ENCODE measurements at regions not wholly inside any gene's neighbourhood (a gene's known extent, or its start where the extent isn't known, plus 50 kb on each side); places are given as distances from the start of the nearest gene placed in this dataset.

DNA sequence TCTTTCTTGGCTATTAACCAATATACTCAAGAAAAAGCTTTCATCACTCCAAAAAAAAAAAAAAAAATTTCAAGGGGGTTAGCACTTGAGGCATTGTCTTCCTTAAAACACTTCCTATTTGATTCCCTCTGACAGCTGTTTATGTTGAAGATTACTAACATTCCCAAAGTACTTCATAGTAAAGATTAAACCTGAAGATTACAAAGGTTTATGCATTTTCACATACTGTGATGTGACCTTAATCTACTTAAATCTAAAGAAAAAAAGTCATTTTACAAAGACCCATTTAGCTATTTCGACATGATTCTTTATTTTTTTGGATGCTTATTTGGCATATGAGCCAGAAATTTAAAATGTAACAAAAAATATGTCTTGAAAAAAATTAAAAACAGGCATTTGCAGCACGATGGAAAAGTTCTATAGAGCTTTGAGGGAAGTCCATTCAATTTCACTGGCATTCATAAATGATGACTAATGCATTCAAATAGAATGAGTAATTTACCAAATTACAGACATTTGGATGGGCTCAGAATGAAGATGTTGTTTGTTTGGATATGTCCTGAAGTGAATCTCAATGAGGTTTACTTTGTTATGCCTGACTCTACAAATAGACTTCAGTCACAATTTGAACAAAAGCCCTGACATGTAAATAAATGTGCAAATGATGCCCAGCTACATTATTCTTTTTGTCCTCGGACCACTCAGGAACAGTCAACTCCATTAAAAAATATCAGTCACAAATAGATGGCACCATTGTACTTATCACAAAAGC is 674.6 kb upstream of the MARCKS start:
- Mint-ChIP-seq H3K4me1 (ENCODE audit: unreplicated experiment) (peaks cover 4% of the 10 kb centered on the region), H3K27me3 (no peaks in the 10 kb centered on the region), H3K4me3 (no peak overlapping the region), H3K27ac (no peak overlapping the region), H3K36me3 (no peaks in the 10 kb centered on the region), H3K9me3 (peaks cover 6% of the 10 kb centered on the region)
- DNase-seq (ENCODE audit: extremely low spot score, unreplicated experiment) = no peak
- TF ChIP-seq, protein P1, sequence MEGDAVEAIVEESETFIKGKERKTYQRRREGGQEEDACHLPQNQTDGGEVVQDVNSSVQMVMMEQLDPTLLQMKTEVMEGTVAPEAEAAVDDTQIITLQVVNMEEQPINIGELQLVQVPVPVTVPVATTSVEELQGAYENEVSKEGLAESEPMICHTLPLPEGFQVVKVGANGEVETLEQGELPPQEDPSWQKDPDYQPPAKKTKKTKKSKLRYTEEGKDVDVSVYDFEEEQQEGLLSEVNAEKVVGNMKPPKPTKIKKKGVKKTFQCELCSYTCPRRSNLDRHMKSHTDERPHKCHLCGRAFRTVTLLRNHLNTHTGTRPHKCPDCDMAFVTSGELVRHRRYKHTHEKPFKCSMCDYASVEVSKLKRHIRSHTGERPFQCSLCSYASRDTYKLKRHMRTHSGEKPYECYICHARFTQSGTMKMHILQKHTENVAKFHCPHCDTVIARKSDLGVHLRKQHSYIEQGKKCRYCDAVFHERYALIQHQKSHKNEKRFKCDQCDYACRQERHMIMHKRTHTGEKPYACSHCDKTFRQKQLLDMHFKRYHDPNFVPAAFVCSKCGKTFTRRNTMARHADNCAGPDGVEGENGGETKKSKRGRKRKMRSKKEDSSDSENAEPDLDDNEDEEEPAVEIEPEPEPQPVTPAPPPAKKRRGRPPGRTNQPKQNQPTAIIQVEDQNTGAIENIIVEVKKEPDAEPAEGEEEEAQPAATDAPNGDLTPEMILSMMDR (conservative IDR thresholded peaks at IDR 0.05) = no peak

DNA sequence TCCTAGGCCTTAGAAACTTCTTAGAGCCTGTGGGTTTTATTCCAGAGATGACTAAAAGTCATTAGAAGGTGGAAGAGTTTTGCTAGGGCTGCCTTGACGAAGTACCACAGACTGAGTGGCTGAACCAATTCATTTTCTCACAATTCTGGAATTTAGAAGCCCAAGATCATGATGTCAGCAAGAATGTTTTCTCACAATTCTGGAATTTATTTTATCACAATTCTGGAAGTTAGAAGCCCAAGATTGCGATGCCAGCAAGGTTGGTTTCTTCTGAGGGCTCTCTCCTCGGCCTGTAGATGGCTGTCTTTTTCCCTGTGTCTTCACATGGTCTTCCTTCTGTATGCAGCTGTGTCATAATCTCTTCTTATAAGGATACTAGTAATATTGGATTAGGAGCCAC is 672.9 kb upstream of the MARCKS start:
- H3K4me3 Mint-ChIP-seq = no peak overlapping the region
- DNase-seq (ENCODE audit: extremely low spot score, unreplicated experiment) = no peak
- H3K27ac Mint-ChIP-seq = no peak overlapping the region
- TF ChIP-seq, protein P1 (conservative IDR thresholded peaks at IDR 0.05) = no peak
- H3K36me3 Mint-ChIP-seq = no peaks in the 10 kb centered on the region
- peaks cover 6% of the 10 kb centered on the region for H3K9me3 Mint-ChIP-seq
- H3K27me3 Mint-ChIP-seq = no peaks in the 10 kb centered on the region
- peaks cover 4% of the 10 kb centered on the region for H3K4me1 Mint-ChIP-seq (ENCODE audit: unreplicated experiment)

DNA sequence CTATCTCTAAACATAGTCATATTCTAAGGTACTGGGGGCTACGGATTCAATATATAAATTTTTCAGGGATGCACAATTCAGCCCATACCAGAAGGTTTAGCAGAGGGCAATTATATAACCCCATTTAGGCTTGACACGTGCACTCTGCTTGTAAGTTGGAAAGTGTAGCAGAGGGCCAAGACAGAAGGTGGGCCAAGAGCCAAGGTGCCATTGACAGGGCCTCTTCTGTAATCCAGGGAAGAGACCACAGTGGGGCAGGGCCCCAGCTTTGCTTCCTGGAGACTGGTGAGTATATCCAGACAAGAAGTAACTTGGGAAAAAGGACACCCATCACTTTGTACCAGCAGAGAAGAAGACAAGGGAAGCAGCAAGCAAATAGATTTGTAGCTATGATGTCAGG is 672.4 kb upstream of the MARCKS start:
- no peak for DNase-seq (ENCODE audit: extremely low spot score, unreplicated experiment)
- Mint-ChIP-seq H3K4me3 (no peak overlapping the region), H3K9me3 (peaks cover 6% of the 10 kb centered on the region), H3K4me1 (ENCODE audit: unreplicated experiment) (peaks cover 4% of the 10 kb centered on the region), H3K27ac (no peak overlapping the region), H3K36me3 (no peaks in the 10 kb centered on the region), H3K27me3 (no peaks in the 10 kb centered on the region)
- TF ChIP-seq, protein P1 (conservative IDR thresholded peaks at IDR 0.05) = no peak

DNA sequence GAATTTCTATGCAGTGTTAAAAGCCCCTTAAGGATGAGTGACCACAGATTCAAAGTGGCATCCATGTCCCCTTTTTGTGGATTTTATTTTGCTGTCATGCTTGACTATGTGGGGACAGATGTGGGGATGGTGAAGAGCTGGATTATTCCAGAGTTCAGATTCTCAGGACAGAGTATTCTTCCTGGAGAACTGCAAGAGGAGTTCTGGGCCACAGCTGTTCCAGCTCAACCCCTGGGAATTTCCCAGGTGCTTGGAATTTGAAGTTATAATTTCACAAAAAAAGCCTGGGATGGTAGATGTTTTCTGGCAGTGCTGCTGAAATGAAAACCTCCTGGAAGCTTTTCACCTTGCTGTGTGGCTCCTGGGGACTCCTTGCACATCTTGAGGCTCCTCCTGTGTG is 671.8 kb upstream of the MARCKS start:
- H3K36me3 Mint-ChIP-seq = no peaks in the 10 kb centered on the region
- H3K4me3 Mint-ChIP-seq = no peak overlapping the region
- peaks cover 6% of the 10 kb centered on the region for H3K9me3 Mint-ChIP-seq
- peaks cover 4% of the 10 kb centered on the region for H3K4me1 Mint-ChIP-seq (ENCODE audit: unreplicated experiment)
- TF ChIP-seq, protein P1 (conservative IDR thresholded peaks at IDR 0.05) = no peak
- DNase-seq (ENCODE audit: extremely low spot score, unreplicated experiment) = no peak
- H3K27ac Mint-ChIP-seq = no peak overlapping the region
- no peaks in the 10 kb centered on the region for H3K27me3 Mint-ChIP-seq

DNA sequence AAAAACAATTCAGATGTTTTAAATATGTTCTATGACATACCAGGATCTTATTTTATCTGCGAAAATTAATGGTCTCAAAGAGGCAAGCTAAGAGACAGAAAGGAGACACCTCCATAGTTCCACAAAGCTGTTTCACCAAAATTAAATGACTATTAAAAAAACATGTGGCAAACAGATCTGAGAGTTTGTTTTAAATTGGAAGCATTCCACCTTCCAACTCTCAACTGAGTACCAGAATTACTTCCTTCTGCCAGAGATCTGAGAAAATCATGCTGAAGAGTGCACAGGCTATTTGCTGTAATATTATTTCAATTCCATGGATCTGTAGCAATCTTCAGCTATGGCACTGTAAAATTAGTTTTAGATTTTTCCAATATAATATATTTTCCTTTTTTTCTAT is 669.5 kb upstream of the MARCKS start:
- H3K27ac Mint-ChIP-seq = no peak overlapping the region

More for the DNA sequence above, 669.5 kb upstream of the MARCKS start:
- H3K27me3 Mint-ChIP-seq = no peaks in the 10 kb centered on the region
- no peak for DNase-seq (ENCODE audit: extremely low spot score, unreplicated experiment)
- H3K36me3 Mint-ChIP-seq = no peaks in the 10 kb centered on the region
- H3K4me3 Mint-ChIP-seq = no peak overlapping the region
- peaks cover 4% of the 10 kb centered on the region for H3K4me1 Mint-ChIP-seq (ENCODE audit: unreplicated experiment)
- TF ChIP-seq, protein P1 (conservative IDR thresholded peaks at IDR 0.05) = no peak
- H3K9me3 Mint-ChIP-seq = peaks cover 11% of the 10 kb centered on the region
